ENCODE measurements at regions not wholly inside any gene's neighbourhood (a gene's known extent, or its start where the extent isn't known, plus 50 kb on each side); places are given as distances from the start of the nearest gene placed in this dataset.

- no peak for TF ChIP-seq POLR2AphosphoS5 (IDR thresholded peaks at IDR 0.05; ENCODE audit: low read depth, low read length)
- TF ChIP-seq TAF1 (IDR thresholded peaks at IDR 0.05; ENCODE audit: borderline replicate concordance, low read depth, low read length) = no peak
Measured at GRCh38 chr18:24736662-24737330, 276.4 kb downstream of the HRH4 start.
